Erythroblast (primary cell): ENCODE measurements at regions not wholly inside any gene's neighbourhood (a gene's known extent, or its start where the extent isn't known, plus 50 kb on each side); places are given as distances from the start of the nearest gene placed in this dataset.
A peak's percentile ranks its signal among the peaks of the same experiment; 100 is the strongest.

ENCODE experiments used
- DNase-seq, 2 experiments: peaks; one replicate each; lab custom pipeline; 2025; lab: John Stamatoyannopoulos, UW
- GATA1 ChIP-seq: IDR thresholded peaks from 2 replicates; pipeline ENCODE4 v1.6.1; 2011; ENCODE audit warnings: low read depth, mild to moderate bottlenecking, control low read depth, low read length, moderate library complexity
- POLR2A ChIP-seq: IDR thresholded peaks from 2 replicates; pipeline ENCODE4 v1.6.1; 2011; ENCODE audit warnings: mild to moderate bottlenecking, low read length

DNA sequence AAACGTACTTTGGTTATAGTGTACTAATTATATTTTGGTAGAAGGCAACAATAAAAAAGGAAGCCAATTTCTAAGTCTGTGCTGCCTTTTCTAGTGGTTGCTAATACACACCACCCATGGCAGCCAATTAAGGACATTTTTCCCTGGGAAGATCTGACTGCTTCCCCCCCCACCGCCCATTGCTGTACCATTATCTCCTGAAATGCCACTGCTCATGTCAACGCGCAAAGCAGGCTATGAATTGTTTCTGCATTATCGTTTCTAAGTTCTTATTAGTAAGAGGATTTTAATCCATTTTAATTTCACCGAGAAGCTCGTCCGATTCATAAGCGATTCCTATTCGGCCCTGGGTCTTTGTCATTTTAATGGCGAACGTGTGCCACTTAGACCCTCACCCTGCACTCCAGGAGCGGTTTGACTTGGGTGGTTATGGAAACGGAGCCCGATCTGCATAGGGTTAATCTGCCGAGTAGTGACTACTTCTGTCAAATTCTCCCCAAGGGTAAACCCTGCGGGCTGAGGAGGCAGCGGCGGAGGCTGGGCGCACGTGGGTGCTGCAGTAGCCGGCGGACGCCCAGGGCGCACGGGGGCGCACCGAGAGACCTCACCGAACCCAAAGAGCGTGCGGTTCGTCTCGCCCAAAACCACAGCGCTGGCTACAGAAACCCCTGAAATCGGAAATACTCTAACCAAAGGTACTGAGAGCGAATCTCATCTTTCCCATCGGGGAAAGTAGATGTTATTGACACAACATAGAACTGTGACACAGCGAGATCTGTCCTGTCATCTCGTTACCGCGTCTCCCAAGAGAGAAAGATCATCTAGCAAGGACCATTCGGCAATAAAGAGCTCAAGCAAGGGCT lies 55.8 kb upstream of the SHC3 start:
- peak; percentile 11 to 12 for DNase-seq
- TF ChIP-seq POLR2A (no peak), GATA1 (no peak)

DNA sequence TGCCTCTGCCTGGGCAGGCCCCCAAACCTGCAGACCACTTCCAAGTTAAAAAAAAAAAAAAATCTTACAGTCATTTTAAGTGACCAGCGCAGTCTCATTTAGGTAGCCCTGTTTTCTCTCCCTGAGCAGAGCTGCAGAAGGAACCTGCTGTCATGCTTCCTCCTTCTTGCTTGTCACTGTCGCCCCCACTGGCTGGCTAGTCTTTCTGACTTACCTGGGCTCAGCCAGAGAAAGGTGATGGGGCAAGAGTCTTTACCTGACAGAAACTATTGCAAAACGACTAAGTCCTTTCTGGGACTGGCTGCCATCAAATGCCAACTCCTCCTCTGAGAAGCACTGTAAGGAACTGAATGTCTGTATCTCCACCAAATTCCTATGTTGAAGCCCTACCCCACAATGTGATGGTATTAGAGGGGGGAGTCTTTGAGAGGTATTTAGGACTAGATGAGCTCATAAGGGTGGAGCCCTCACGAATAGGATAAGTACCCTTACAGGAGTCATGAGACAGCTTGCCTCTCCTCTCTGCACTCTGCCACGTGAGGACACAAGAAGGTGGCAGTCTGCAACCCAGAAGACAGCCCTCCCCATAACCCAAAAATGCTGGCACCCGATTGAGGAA lies 58.4 kb upstream of the SHC3 start:
- no peak for DNase-seq
- no peak for TF ChIP-seq POLR2A
- TF ChIP-seq GATA1: no peak

- TF ChIP-seq GATA1: no peak
- TF ChIP-seq POLR2A: no peak
- DNase-seq: no peak
Observed at GRCh38 chr9:89238424-89238823, 59.8 kb upstream of the SHC3 start.

DNA sequence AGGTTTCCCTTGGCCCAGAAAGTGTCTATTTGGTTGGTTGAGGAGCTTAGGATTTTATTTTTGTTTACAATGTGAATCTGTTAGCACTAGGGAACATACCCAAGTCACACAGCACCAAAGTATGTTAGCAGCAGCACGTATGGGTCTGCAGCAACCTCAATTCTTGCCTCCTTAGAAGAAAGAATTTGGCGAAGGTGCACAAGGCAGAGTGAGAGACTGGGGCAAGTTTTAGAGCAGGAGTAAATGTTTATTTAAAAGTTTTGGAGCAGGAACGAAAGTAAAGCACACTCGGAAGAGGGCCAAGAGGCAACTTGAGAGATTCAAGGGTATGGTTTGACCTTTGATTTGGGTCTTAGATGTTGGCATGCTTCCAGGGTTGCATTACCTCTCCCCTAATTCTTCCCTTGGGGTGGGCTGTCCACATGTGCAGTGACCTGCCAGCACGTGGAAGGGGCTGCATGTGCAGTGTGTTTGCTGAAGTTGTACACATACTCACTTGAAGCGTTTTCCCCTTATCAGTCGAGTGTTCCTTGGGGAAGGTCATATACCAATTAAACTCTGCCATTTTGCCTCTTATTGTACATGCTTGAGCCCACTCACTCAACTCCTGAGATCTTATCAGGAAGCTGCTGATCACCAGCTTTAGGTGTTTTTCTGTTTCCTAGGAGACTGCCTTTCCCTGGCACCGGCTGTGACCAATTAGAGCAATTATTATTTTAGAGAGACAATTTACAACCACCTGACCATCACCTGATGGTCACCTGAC lies 64.9 kb upstream of the SHC3 start:
- TF ChIP-seq GATA1 (no peak), POLR2A (no peak)
- no peak for DNase-seq

- no peak for TF ChIP-seq GATA1
- no peak for TF ChIP-seq POLR2A
- DNase-seq: no peak
Observed at GRCh38 chr9:89246840-89247239, 64.2 kb upstream of the CKS2 start.

DNA sequence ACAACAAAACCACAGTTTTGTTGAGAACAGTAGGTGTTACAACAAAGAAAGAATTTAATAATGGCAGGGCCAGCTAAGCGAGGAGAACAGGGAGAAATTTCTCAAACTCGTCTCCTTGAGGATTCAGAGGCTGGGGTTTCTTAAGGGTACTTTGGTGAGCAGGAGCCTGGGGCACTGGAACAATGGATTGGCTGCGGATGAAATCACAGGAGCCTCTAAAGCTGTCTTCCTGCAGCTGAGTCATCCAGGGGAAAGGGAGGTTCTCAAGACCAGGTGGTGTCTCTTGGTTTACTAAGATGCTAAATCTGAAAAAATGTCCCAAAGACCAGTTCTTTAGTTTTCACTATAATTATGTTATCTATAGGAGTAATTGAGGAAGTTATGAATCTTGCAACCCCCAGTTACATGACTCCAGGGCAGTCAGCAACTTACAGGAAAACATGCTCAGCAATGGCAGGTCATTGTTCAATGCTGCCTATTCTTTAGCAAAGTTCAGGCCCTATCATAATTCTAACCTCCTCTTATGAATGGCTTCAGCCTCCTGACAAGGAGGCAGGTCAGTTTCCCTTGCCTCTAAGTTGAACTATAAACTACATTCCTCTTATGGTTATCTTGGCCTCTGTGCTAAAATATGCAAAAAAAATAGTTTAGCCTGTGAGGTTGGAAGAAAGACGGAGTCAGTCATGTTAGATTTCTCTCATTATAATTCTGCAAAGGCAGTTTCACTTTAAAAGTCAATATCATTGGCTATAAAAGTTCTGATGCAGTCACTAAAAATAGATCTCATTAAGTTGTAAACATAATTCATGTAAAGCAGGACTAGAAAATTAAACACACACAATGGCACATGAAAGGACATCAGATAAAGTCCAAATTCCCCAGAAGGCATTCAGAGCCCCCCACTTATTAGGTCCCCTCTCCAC lies 63.3 kb upstream of the CKS2 start:
- TF ChIP-seq GATA1: no peak
- no peak for TF ChIP-seq POLR2A
- DNase-seq: no peak

GRCh38 chr9:89249001-89249400 lies 62.0 kb upstream of the CKS2 start:
- TF ChIP-seq GATA1 (no peak), POLR2A (no peak)
- no peak for DNase-seq

GRCh38 chr9:89252651-89253267 lies 58.2 kb upstream of the CKS2 start:
- DNase-seq: no peak
- TF ChIP-seq POLR2A (no peak), GATA1 (no peak)

GRCh38 chr9:89254058-89254772 lies 56.8 kb upstream of the CKS2 start:
- DNase-seq: peak in 1 of 2 experiments; percentile 20
- TF ChIP-seq POLR2A: no peak
- no peak for TF ChIP-seq GATA1

GRCh38 chr9:89254773-89255125 lies 56.2 kb upstream of the CKS2 start:
- TF ChIP-seq GATA1 (no peak), POLR2A (no peak)
- peak in 1 of 2 experiments; percentile 20 for DNase-seq

- TF ChIP-seq GATA1 (no peak), POLR2A (no peak)
- DNase-seq: no peak
Observed at GRCh38 chr9:89256225-89256624, 54.8 kb upstream of the CKS2 start.

- TF ChIP-seq GATA1 (no peak), POLR2A (no peak)
- no peak for DNase-seq
Observed at GRCh38 chr9:89256642-89257041, 54.4 kb upstream of the CKS2 start.

DNA sequence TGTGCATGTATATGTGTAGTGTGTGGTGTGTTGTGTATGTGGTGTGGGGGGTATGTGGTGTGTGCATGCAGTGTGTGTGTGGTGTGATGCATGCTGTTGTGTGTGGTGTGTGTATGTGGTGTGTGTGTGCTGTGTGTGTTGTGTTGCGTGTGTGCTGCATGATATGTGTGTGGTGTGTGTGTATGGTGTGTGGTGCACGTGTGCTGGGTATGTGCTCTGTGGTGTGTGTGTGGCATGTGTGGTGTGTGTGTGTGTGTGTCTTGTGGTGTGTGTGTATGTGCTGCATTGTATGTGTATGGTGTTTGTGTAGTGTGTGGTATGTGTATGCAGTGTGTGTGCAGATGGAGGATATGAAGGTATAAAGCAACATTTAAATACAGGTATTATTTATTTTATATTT lies 50.5 kb upstream of the CKS2 start:
- TF ChIP-seq GATA1: no peak
- TF ChIP-seq POLR2A: no peak
- no peak for DNase-seq
